ENCODE measurements at regions not wholly inside any gene's neighbourhood (a gene's known extent, or its start where the extent isn't known, plus 50 kb on each side); places are given as distances from the start of the nearest gene placed in this dataset.

DNA sequence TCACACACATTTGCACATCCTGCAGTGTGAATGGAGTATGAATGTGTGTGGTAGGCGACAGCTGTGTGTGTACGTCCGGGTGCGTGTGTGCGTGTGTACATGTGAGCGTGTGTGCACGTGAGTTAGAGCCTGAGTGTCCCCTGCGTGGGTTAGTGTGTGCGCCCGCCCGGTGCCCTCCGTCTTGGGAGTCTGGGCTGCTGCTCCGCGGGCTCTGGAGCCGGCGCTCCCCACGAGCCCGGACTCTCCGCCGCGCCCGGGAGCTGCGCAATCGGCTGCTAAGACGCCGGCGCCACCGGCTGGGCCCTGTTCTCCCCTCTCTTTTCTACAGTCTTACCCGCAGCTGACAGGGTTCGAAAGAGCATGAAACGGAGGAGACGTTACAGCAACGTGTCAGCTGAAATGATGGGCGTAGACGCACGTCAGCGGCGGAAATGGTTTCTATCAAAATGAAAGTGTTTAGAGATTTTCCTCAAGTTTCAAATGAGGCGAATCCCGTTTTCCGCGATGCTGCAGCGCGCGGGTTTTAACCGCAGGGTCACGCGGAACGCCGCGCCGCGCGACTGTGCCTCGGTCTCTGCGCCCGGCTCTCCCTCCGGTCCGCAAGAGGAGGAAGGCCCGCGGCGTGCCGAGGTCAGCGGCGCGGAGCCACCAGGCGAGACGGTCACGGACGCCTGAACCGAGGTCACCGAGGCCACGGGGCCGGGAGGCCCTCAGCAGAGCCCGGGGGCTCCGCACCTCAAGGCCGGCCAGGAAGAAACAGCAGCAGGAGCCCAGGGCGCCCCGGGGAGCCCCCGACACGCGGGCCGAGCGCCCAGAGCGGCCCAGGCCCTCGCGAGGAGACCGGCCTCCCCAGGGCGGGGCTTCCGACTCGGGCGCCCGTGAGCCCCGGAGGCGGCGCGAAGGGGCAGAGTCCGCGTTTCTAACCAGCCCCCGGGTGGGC lies 95.3 kb upstream of the BHLHE23 start:
- H3K27ac ChIP-seq, result no peak overlapping the region
- DNase-seq (ENCODE audit: low read depth, low spot score), result no peak

DNA sequence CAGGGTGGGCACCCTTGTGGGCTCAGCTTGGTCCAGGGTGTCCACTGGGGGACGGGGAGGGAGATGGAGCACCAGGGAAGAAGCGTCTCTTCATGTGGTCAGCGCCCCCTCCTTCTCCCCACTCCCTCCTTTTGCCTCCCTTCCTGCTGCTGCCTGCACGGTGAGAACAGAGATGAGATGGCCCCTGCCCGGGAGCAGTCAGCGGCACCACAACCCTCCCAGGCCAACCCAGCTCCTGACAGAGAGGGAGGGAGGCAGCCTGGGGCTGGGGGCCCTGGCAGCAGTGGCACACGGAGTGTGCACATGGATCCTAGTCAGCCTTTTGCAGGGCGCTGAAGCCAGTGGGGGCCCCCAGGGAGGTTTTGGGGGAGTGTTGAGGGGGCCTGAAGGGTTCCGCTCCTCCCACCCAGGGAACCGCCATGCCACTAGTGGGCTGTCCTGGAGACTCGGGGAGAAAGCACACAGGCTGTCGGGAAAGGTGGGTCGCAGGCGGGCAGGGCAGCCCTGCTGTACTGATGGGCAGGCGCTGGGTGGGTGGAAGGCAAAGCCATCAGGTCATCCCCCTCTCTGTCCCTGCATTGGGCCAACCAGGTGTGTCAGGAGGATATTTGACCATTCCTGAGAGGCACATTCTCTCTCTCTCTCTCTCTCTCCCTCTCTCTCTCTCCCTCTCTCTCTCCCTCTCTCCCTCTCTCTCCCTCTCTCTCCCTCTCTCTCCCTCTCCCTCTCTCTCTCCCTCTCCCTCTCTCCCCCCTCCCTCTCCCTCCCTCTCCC lies 94.3 kb upstream of the BHLHE23 start:
- no peak for DNase-seq (ENCODE audit: low read depth, low spot score)
- no peak overlapping the region for H3K27ac ChIP-seq

DNA sequence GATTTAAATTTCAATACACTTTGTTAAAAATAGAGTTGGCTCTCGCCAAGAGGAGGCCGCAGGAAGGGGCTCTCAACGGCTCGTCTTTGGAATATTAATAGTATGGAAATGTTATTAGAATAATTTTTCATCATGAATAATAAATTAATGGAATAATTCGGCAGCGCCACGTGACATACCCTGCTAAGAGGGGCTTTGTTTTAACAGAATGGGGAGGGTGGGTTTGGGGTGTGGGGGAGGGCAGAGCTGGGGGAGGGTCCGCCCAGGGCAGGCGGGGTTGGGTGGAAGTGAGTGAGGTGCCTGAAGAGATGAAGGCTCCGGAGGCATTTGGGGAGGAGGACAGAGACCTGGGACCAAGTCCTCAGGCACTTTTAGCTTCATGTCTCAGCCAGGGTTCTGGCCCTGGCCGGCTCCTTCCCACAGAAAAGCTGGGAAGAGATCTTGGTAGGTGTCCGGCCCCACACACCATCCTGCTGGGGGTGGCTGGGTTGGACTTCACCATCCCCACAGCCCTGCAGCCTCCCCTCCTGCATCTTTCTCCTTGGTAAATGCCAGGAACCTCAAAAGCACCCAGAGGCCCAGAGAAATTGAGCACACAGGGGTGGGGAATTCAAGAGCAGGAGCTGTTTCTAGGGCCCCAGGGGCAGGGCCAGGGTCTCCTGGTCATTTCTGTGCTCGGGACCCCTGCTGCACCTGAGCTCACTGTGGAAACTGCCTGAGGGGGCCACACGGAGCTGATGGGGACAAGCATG lies 93.6 kb upstream of the BHLHE23 start:
- DNase-seq (ENCODE audit: low read depth, low spot score), result no peak
- H3K27ac ChIP-seq, result no peak overlapping the region

DNA sequence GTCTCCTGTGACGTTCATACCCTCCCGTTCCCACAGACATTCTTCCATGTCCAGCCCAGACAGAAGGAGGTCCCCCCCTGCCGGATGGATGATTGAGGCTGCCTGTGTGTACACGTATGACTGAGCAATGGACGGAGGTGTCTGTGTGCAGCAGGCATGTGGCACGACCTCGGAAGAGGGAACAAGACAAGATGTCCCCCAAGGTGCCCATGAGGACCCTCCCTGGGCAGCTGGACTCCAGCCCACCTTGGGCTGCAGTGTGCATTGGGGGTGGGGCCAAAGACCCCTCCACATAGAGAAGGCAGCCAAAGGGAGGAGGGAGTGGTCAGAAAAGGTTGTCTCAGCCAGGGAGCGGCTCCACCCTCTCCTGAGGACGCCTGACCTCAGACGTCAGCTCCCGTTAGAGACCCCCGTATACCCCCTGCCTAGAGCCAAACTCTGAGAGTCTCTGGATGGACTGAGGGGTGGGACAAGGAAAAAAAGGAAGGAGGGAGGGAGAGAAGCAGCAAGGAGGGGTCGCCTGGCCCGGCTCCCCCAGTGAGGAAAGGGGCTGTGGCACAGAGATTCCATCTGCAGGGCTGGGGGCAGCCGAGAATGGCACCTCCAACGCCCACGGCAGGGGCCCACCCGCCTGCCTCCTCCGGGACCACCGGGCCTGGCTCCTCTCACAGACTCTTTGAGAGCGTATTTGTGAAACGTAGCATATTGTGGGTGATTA lies 92.9 kb upstream of the BHLHE23 start:
- H3K27ac ChIP-seq, result no peak overlapping the region
- no peak for DNase-seq (ENCODE audit: low read depth, low spot score)

DNA sequence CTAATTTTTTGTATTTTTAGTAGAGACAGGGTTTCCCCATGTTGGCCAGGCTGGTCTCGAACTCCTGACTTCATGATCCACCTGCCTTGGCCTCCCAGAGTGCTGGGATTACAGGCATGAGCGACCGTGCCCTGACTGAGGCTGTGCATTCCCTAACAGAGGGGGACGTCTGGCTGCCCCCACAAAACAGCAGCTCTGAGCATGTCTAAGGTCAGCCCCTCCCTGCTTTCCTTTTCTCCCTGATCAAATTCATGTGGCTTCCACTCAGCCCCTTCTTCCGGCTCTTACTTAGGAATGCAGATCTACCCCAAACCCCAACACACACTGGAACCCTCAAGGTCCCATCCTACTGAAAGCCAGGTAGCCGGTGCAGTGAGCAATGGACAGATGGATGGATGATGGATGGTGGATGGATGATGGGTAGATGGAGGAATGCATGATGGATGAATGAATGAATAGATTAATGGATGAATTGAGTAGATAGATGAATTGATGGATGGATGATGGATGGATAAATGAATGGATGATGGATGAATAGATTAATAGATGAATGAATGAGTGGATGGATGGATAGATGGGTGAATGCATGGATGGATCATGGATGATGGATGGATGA lies 91.5 kb upstream of the BHLHE23 start:
- no peak overlapping the region for H3K27ac ChIP-seq
- no peak for DNase-seq (ENCODE audit: low read depth, low spot score)

DNA sequence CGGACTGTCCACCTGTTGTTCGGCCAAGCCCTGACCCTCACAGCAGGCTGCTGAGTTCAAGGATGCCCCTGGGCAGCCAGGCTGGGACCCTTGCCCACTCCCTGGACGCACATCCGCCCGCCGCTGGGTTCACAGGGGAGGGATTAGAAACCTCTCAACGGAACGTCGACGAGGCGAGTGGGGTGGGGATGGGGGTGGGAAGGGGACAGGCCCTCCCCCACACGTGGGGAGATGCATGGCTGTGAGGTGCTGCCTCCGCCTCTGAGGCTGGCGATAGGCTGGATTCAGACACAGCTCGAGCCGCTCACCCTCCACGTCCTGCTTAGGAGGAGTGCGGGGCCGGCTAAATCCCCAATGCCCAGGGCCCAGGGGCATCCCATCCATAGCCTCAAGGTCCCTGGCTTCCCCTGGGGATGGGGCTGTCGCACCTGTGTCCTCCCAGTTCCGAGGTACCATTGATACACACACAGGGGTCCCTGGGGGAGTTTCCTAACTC lies 90.6 kb upstream of the BHLHE23 start:
- DNase-seq (ENCODE audit: low read depth, low spot score), result no peak
- no peak overlapping the region for H3K27ac ChIP-seq

DNA sequence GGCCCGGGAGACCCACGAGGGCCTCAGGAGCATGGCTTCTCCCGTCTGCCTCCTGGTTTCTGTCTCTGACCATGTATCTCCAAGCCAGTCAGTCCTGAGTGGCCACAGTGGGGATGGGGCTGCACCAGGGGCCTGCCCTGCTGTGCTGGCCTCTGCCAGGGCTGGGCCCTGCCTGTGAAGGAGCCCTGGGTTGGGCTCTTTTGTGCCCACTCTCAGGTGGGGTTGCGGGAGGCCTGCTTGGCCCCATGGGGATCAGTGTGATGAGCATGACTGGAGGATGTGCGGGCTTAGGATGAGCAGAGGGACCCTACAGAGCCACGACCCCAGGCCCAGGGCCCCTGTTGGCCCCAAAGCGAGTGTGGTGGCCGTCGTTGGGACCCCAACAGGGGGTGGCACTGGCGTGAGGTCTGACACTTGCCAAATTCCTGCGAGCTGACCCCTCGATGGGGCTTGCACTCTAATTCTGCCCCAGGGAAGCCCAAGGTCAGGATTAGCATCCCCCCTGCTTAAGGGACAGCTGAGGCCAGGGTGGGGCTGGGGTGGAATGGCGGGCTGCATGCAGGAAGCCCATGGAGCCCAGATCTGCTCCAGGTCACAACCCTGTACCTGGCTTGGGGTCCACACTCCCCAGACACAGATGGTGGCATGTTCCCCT lies 90.0 kb upstream of the BHLHE23 start:
- no peak overlapping the region for H3K27ac ChIP-seq
- no peak for DNase-seq (ENCODE audit: low read depth, low spot score)

DNA sequence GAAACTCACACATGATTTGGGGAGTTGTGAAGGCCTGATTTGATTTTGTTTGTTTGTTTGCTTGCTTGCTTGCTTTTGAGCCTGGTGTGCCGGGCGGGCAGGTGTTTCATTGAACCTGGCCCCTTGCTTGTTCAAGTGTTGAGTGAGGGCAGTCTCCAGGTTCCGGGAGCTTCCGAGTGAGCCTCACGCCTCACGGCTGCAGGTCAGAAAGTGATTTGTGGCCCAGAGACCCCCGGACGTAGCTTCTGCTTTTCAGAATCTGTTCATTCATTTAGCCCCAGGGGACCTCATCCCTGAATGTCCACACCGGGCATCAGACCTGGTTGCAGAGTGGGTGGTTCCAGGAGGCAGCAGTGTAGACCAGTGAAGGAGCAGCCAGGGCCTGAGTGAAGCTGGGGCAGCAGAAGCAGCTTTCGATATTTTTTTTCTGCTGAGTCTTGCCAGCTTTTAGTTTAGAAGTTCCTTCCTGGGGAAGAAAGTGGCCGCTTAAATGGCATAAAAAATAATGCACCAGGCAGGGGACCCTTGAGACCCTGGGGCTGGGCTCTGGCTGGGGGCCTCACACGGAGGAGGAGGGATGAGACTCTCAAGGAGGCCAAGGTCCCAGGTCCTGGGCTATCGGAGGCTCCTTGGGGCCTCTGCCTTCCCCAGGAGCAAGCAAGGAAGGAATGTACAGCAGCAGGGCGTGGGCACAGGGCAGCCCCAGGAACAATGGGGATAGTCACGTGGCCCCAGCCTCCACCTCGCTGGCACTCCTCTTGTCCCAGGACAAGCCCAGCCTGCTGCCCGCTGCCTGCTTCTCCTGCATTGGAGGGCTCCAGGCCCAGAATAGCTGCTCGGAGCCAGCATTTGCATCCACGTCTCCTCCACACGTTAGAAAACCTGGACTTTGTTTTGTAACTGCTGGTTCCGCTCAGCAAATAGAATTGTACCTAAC lies 89.2 kb upstream of the BHLHE23 start:
- DNase-seq (ENCODE audit: low read depth, low spot score), result no peak
- no peak overlapping the region for H3K27ac ChIP-seq

DNA sequence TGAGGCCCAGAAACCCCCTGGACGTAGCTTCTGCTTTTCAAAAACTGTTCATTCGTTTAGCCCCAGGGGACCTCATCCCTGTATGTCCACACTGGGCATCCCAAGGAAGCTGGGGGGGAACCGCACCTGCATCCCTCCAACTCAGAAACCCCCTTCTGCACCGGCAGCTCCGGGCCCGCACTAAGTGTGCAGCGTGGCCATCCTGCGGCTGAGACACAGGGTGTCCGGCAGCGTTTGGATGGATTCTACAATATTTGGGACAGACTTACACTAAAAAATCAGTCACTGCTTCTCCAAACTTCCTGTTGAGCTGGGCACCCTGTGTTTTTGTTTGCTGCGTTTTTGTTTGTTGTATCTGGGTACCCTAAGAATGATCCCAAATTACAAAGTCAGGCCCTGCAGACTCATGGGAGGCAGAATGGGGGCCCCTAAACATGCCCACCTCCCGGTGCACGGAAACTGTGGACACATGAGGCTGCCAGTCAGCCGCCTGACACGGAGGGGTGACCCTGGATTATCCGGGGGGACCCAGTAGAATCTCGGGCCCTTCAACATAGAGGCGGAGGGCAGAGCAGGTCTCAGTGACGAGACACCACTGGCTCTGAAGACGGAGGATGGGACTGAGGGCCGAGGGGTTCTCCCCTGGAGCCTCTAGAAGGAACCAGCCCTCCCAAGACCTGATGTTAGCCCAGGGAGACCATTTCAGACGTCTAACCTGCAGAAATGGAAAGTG lies 88.2 kb upstream of the BHLHE23 start:
- DNase-seq (ENCODE audit: low read depth, low spot score), result no peak
- H3K27ac ChIP-seq, result no peak overlapping the region

DNA sequence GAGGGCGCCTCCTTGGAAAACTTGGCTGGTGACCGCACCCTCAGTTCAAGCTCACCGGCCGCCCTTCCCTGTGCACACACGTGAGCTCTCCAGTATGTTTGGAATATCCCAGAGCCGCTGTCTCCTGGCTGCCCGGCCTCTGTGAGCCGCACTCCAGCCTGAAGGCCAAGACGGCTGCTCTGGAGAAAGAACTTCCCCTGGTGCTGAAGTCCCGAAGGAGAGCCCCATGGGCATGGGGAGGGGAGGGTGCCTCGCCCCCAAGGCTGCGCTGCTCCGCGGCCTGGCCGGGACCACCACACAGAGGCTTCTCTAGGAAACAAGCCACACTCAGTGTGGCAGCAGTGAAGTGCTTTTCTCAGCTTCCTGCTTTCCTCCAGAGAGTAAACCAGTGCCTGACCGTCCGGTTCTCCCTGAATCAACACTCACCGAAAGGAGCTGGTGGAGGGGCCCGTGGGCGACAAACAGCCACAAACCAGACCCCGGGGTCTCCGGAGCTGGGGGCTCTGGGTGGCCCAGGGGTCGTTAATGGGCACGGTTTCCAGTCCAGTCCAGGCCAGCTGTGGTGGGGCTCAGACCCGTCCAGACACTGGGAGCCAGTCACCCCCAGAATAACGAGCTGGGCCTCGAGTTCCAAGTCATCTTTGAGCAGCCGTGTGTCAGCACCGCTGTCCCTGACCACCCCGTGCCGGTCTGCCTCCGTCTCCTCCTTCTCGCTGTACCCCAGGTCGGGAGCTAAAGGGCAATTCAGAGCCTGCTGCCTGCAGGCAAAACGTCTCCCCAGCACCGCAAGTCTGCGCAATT lies 87.4 kb upstream of the BHLHE23 start:
- H3K27ac ChIP-seq, result no peak overlapping the region
- DNase-seq (ENCODE audit: low read depth, low spot score), result no peak

DNA sequence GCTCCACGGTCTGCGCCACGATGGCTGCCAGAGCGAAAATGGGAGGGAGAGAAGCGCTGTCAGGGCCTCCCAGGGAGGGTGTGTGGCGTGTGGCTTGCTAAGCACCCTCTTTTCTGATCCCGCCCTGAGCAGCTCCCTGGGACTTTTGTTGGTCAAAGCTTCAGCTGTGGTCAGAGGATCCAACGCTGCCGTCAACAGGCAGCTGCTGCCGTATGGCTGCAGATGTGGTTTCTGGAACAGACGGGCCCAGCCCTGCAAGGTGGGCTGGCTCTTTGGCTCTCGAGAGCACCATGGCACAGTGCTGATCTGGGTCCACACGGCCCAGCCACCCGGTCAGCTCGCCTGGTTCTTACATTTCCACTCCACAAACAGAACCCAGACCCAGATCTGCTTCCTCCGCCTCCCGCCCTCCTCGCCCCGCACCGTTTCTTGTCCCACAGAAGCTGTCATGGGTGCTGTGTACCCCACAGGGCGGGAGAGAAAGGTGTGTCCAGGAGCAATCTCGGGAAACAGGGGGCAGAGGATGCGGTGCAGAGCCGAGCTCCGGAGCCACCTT lies 86.0 kb upstream of the BHLHE23 start:
- no peak overlapping the region for H3K27ac ChIP-seq
- DNase-seq (ENCODE audit: low read depth, low spot score), result no peak

DNA sequence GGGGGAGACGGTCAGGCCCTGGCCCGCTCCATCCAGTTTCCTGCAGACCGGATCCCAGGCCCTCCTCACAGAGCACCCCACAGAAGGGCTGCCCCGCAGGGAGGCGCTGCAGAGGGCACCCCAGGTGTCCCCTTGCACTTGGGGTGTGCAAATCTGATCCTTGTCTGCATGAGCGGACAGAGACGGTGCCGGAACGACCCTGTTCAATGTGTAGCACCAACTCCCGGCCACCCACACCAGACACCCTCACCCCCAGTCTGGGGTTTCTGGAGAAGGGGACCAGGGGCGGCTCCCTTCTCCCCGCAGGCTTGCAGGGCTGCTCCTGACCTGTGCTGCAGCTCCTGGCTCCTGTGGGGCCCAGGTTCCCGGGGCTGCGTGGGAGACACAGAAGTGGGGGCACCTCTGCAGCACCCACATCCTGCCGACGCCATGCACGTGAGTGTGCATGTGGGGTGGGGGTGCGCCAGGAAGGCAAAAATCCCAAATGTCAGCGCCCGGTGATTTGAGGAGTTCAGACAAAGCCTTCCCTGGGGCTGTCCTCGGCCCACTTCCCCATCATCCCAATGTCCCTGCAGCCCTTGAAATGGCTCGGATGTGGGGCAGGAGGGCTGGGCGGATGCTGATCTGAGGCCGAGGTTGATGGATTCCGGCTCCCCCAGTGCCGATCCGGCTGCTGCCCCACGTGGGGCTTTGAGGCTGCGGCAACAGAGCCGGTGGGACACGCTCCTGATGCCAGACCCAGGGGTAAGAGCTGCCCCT lies 85.3 kb upstream of the BHLHE23 start:
- no peak for DNase-seq (ENCODE audit: low read depth, low spot score)
- H3K27ac ChIP-seq, result no peak overlapping the region

DNA sequence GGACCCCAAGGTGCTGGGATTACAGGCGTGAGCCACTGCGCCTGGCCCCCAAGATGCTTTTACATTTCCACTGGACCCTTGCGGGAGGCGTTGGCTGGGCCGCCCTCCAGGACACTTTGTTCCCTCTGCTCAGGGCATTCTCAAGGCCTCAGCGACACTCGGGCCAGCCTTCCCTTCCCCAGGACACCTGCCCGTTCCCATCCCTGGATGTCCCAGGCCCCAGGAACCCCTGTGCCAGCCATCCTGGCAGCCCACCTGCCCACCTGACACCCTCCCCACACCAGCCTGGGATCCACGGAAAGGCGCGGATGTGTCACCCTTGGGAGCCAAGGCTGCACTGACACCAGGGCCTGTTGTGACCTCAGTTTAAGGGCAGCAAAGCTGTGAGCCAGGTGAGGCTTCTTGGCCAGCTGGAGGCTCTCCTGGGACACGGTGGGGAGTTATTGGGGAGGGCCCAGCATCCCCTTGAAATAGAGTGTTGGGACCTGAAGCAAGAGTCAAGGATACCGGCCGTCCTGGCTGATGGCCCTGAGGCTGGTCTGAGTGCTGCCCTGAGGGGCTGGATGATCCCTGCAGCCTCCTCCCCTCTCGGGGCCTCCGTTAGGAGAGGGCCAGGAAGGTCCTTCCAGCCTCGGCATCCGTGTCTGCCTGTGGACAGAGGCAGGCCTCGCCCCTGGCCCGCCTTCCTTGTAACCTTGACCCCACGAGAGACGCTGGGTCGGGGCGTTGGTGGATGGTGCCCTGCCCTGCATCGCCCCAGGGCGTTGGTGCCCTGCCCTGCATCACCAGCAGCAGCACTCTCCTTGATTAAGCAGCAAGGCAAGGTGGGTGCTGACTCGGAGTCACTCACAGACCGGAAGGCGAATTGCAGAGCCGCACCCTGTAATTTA lies 84.2 kb upstream of the BHLHE23 start:
- no peak for DNase-seq (ENCODE audit: low read depth, low spot score)
- H3K27ac ChIP-seq, result no peak overlapping the region

DNA sequence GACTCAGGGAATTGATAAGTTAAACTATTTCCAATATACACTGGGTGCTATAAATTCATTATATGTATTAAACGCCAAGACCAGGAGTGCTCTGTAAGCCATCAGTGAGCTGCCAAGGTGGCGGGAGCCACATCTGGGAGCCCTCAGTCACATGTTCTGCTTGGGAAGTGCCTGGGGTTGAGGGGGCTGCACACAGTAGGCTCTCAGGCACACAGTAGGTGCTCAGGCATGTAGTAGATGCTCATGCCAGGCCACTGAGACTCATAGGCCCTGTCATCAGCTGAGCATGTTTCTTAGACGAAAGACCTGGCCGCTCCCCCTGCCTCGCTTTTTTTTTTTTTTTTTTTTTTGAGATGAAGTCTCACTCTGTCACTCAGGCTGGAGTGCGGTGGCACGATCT lies 83.3 kb upstream of the BHLHE23 start:
- no peak overlapping the region for H3K27ac ChIP-seq
- DNase-seq (ENCODE audit: low read depth, low spot score), result no peak
